ENCODE measurements at regions not wholly inside any gene's neighbourhood (a gene's known extent, or its start where the extent isn't known, plus 50 kb on each side); places are given as distances from the start of the nearest gene placed in this dataset.

DNA sequence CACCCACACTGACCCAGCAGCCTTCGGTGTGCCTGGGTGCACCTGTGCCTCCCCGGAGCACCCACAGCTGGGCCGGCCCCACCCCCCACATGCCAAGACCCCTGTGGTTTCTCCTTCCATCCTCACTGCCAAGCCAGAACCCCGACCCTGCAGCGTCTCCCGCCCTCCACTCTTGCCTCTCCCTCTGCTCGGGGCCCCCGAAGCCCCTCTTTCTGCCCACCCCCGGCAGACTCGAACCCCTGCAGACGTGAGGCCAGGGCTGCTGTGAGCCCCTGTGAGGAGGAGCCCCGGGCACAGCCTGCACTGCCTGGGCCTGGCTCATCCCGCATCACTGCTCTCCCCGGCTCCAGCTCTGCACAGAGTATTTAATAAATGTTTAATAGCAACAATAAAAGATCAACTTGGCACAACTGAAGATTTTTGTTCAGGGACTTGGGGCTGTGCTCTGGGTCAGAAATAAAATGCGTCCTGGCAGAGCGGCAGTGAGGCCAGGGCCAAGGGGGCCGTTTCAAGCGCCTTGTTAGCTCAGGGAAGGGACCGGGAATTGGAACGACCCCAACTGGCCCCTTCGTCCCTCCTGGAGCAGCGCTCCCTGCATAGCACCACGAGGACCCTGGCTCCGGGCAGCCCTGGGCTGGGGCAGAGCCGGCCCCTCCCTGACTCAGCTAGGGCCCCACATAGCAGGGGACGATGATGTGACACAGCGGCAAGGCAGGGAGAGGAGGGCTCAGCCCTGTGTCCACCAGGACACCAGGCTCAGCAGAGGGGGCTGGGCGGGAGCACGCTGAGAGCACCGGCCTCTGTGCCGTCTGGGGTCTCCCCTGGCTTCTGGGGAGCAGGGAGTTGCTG, 520.8 kb downstream of the BRD1 start:
- TF ChIP-seq, protein P1, sequence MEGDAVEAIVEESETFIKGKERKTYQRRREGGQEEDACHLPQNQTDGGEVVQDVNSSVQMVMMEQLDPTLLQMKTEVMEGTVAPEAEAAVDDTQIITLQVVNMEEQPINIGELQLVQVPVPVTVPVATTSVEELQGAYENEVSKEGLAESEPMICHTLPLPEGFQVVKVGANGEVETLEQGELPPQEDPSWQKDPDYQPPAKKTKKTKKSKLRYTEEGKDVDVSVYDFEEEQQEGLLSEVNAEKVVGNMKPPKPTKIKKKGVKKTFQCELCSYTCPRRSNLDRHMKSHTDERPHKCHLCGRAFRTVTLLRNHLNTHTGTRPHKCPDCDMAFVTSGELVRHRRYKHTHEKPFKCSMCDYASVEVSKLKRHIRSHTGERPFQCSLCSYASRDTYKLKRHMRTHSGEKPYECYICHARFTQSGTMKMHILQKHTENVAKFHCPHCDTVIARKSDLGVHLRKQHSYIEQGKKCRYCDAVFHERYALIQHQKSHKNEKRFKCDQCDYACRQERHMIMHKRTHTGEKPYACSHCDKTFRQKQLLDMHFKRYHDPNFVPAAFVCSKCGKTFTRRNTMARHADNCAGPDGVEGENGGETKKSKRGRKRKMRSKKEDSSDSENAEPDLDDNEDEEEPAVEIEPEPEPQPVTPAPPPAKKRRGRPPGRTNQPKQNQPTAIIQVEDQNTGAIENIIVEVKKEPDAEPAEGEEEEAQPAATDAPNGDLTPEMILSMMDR (IDR thresholded peaks at IDR 0.05; ENCODE audit: borderline replicate concordance, insufficient read depth, low read depth, low read length): no peak
- H3K4me3 ChIP-seq (ENCODE audit: low read depth, low read length): no peak overlapping the region

DNA sequence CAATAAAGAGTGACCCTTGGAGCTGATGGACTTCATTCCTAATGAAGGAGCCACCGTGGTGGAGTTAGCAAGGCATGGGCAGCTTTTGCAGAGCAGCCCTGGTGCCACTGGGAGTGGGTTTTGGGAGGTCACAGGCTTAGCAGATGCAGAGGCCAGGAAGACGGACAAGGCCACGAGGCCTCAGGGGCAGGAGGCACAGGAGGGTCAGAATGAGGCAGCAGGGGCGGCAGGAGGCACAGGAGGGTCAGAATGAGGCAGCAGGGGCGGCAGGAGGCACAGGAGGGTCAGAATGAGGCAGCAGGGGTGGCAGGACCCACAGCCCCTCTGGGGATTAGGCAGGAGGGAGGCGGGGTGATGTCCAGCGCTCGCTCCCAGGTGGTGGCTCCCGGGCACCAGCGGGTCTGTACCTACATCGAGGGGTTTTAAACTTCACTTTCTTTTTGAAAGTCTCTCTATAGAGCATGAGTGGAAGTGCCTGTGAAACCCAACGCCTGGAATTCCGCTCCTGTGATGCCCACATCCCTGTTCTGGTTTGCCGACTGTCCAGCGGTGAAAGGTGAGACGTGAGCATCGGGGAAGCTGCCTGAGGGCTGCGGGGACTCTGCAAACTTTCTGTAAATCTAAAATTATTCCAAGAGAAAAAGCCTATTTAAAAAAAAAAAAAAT, 521.6 kb downstream of the BRD1 start:
- TF ChIP-seq, protein P1 (IDR thresholded peaks at IDR 0.05; ENCODE audit: borderline replicate concordance, insufficient read depth, low read depth, low read length): no peak
- no peak overlapping the region for H3K4me3 ChIP-seq (ENCODE audit: low read depth, low read length)

DNA sequence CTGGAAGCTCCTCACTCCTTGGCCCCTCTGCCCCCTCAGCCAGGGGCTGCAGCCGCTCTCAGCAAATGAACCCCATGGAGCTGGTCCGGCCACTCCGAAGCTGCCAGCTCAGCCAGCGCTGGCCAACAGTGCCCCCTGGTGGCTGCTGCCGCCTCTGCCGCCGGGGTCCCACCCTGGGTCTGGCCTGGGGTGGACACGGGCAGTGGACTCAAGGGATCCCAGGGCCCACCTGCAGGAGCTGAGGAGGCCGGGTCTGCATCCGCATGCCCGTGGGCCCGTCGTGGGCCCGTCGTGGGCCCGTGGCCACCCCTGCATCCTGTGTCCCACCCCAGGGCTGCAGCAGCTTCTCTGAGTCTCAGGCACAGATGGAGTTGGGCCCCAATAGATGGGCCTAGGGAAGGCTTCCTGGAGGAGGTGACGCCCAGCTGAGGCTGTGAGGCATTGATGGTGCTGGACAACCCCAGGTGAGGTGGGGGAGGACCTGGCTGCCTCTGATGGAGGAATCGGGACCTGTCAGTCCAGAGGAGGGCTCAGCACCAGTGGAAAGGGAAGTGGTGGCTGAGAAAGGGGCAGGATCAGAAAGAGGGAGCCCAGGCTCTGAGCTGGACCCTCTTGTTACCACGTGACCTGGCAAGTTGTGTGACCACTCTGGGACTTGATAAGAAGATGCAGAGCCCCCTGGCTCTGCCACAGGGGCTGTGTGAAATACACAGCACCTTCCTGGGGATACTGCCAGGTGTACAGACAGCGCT, 522.3 kb downstream of the BRD1 start:
- TF ChIP-seq, protein P1 (IDR thresholded peaks at IDR 0.05; ENCODE audit: borderline replicate concordance, insufficient read depth, low read depth, low read length): peak; percentile 80
- no peak overlapping the region for H3K4me3 ChIP-seq (ENCODE audit: low read depth, low read length)

DNA sequence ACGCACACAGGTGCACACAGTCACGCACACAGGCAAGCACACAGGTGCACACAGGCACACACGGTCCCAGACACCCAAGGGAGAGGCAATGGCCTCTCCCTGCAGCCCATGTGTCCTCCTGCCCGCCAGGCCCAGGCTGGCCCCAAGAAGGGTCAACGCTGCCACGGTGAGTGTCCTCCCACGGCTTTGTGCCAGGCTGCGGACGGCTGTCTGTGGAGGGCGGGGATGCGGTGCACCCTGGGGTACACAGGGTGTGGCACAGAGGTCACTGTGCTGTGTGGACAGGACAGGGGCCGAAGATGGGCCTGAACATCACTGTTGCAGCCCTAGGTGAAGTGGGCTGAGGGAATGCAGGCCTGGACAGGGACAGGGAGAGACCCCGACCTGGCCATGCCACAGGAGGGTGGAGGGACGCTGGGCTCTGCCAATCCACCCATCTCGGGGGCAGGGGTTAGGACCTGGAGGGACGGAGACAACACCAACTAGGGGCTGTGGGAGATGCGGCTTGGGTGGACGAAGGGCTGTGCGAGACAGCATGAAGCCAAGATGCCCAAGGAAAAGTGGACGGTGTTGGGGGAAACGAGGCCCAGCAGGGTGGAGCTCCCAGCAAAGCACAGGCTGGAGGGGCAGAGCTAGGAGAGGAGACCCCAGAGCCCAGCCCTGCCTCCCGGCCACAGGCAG, 523.8 kb downstream of the BRD1 start:
- TF ChIP-seq, protein P1 (IDR thresholded peaks at IDR 0.05; ENCODE audit: borderline replicate concordance, insufficient read depth, low read depth, low read length): no peak
- H3K4me3 ChIP-seq (ENCODE audit: low read depth, low read length): no peak overlapping the region

DNA sequence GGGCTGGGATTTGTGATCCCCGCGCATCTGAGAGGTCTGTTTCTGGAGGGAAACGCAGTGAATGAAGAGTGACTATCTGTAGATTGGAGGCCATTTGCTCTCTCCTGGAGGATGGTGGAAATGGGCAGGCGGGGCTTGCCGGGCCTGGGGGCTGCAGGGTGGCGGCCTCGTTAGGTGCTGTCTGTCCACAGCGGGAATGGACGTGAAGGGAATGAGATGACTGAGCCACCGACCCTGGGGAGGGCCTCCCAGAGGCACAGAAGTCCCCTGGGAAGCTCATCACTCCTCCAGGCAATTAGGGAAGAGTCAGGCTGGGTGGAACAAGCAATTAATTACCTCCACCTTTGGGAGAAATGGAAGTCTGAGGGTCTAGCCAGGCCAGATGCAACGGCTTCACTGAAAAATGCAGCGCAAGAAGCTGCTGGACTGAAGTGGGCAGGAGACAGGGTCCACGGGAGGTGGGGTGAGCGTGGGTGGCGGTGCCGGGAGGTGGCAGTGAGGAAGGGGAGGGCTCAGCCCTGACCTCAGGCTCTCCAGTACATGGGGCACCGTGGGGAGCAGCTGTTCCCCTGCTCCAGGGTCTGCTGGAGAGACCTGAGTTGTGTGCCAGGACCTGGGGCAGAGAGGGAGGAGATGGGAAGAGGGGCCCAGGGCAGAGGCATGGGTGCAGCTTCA, 524.5 kb downstream of the BRD1 start:
- TF ChIP-seq, protein P1 (IDR thresholded peaks at IDR 0.05; ENCODE audit: borderline replicate concordance, insufficient read depth, low read depth, low read length): no peak
- no peak overlapping the region for H3K4me3 ChIP-seq (ENCODE audit: low read depth, low read length)

DNA sequence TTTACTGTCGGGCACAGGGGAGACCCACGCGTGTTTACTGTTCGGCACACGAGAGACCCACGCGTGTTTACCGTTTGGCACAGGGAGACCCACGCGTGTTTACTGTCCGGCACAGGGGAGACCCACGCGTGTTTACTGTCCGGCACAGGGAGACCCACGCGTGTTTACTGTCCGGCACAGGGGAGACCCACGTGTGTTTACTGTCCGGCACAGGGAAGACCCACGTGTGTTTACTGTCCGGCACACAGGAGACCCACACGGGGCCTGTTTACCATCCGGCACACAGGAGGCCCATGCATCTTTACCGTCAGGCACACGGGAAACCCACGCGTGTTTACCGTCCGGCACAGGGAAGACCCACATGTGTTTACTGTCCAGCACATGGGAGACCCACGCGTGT, 525.1 kb downstream of the BRD1 start:
- TF ChIP-seq, protein P1 (IDR thresholded peaks at IDR 0.05; ENCODE audit: borderline replicate concordance, insufficient read depth, low read depth, low read length): no peak
- no peak overlapping the region for H3K4me3 ChIP-seq (ENCODE audit: low read depth, low read length)
